ENCODE measurements at regions not wholly inside any gene's neighbourhood (a gene's known extent, or its start where the extent isn't known, plus 50 kb on each side); places are given as distances from the start of the nearest gene placed in this dataset.

- no peak overlapping the region for H3K4me3 ChIP-seq
- no peak for TF ChIP-seq CTCF (IDR thresholded peaks at IDR 0.05)
- no peak for TF ChIP-seq POLR2A (IDR thresholded peaks at IDR 0.05)
- TF ChIP-seq EP300 (IDR thresholded peaks at IDR 0.05), result no peak
- H3K27ac ChIP-seq, result no peak overlapping the region
- H3K9me3 ChIP-seq, result no peaks in the 10 kb centered on the region
- peaks cover 0 to 11% (median 4%) of the 10 kb centered on the region in 4 donors for H3K4me1 ChIP-seq
- H3K27me3 ChIP-seq, result no peaks in the 10 kb centered on the region
- H3K36me3 ChIP-seq, result no peaks in the 10 kb centered on the region
- no peak for DNase-seq (ENCODE audit: low spot score in 2 of 2)
- WGBS, 2 donors, result 48 to 61% methylated on average over 1 of the region's 1 CpG
Measured at GRCh38 chr4:147343692-147344091, 137.2 kb upstream of the EDNRA start.

GRCh38 chr4:147345662-147346061 is 135.2 kb upstream of the EDNRA start:
- H3K27me3 ChIP-seq, result no peaks in the 10 kb centered on the region
- H3K9me3 ChIP-seq, result no peaks in the 10 kb centered on the region
- H3K27ac ChIP-seq, result no peak overlapping the region
- H3K4me1 ChIP-seq, result peaks cover 0 to 4% (median 1%) of the 10 kb centered on the region in 4 donors
- no peaks in the 10 kb centered on the region for H3K36me3 ChIP-seq
- TF ChIP-seq EP300 (IDR thresholded peaks at IDR 0.05) (no peak), POLR2A (IDR thresholded peaks at IDR 0.05) (no peak), CTCF (IDR thresholded peaks at IDR 0.05) (no peak)
- no peak overlapping the region for H3K4me3 ChIP-seq
- 73 to 75% methylated on average over 1 of the region's 1 CpG for WGBS, 2 donors
- no peak for DNase-seq (ENCODE audit: low spot score in 2 of 2)

- H3K4me1 ChIP-seq, result no peaks in the 10 kb centered on the region
- H3K27me3 ChIP-seq, result no peaks in the 10 kb centered on the region
- no peak overlapping the region for H3K4me3 ChIP-seq
- no peaks in the 10 kb centered on the region for H3K36me3 ChIP-seq
- DNase-seq (ENCODE audit: low spot score in 2 of 2), result no peak
- 82 to 83% methylated on average over 8 of the region's 8 CpGs for WGBS, 2 donors
- TF ChIP-seq EP300 (IDR thresholded peaks at IDR 0.05) (no peak), CTCF (IDR thresholded peaks at IDR 0.05) (no peak), POLR2A (IDR thresholded peaks at IDR 0.05) (no peak)
- no peaks in the 10 kb centered on the region for H3K9me3 ChIP-seq
- H3K27ac ChIP-seq, result no peak overlapping the region
Measured at GRCh38 chr4:147347217-147347616, 133.7 kb upstream of the EDNRA start.

- H3K27me3 ChIP-seq, result no peaks in the 10 kb centered on the region
- peaks cover 0 to 9% (median 0%) of the 10 kb centered on the region in 4 donors for H3K4me1 ChIP-seq
- H3K36me3 ChIP-seq, result no peaks in the 10 kb centered on the region
- no peak overlapping the region for H3K27ac ChIP-seq
- TF ChIP-seq POLR2A (IDR thresholded peaks at IDR 0.05) (no peak), CTCF (IDR thresholded peaks at IDR 0.05) (no peak), EP300 (IDR thresholded peaks at IDR 0.05) (no peak)
- 74 to 84% methylated on average over 3 of the region's 3 CpGs for WGBS, 2 donors
- no peaks in the 10 kb centered on the region for H3K9me3 ChIP-seq
- H3K4me3 ChIP-seq, result no peak overlapping the region
- DNase-seq (ENCODE audit: low spot score in 2 of 2), result no peak
Measured at GRCh38 chr4:147349193-147349592, 131.7 kb upstream of the EDNRA start.

GRCh38 chr4:147351083-147351787 is 129.7 kb upstream of the EDNRA start:
- Histone ChIP-seq H3K4me3 (no peak overlapping the region), H3K4me1 (peaks cover 0 to 9% (median 0%) of the 10 kb centered on the region in 4 donors), H3K36me3 (no peaks in the 10 kb centered on the region), H3K27ac (no peak overlapping the region), H3K9me3 (no peaks in the 10 kb centered on the region), H3K27me3 (no peaks in the 10 kb centered on the region)
- WGBS, 2 donors, result 94 to 98% methylated on average over 5 of the region's 5 CpGs
- no peak for TF ChIP-seq POLR2A (IDR thresholded peaks at IDR 0.05)
- no peak for TF ChIP-seq EP300 (IDR thresholded peaks at IDR 0.05)
- no peak for TF ChIP-seq CTCF (IDR thresholded peaks at IDR 0.05)
- DNase-seq (ENCODE audit: low spot score in 2 of 2), result no peak

All from tibial nerve (tissue), 4 donors.